GM12878 (cell line): ENCODE measurements at regions not wholly inside any gene's neighbourhood (a gene's known extent, or its start where the extent isn't known, plus 50 kb on each side); places are given as distances from the start of the nearest gene placed in this dataset.

Experiments
- BCLAF1 ChIP-seq: fragments of 450-650 bp; IDR thresholded peaks from 2 replicates; pipeline ENCODE4 v1.6.1; 2017; ENCODE audit warnings: antibody characterized with exemption, mild to moderate bottlenecking, moderate library complexity
- JUNB ChIP-seq: IDR thresholded peaks from 2 replicates; pipeline ENCODE4 v1.6.1; 2016; ENCODE audit warnings: antibody characterized with exemption, mild to moderate bottlenecking
- JUND ChIP-seq: IDR thresholded peaks from 2 replicates; pipeline ENCODE4 v1.6.1; 2012; ENCODE audit warnings: low read depth, mild to moderate bottlenecking, low read length, improper control_type of control experiment, moderate library complexity
- MEF2B ChIP-seq: fragments of 450-650 bp; IDR thresholded peaks from 2 replicates; pipeline ENCODE4 v1.6.1; 2018; ENCODE audit warnings: mild to moderate bottlenecking, moderate library complexity; ENCODE audit not compliant: partially characterized antibody, poor library complexity, severe bottlenecking
- MLLT1 ChIP-seq: fragments of 450-650 bp; IDR thresholded peaks from 2 replicates; pipeline ENCODE4 v1.6.1; 2016; ENCODE audit warnings: mild to moderate bottlenecking
- NRF1 ChIP-seq: conservative IDR thresholded peaks from 2 replicates; pipeline ENCODE4 v1.6.1; 2011; ENCODE audit warnings: mild to moderate bottlenecking, low read depth, low read length, improper control_type of control experiment
- POLR2AphosphoS2 ChIP-seq: IDR thresholded peaks from 2 replicates; pipeline ENCODE4 v1.6.1; 2011; ENCODE audit warnings: low read depth, mild to moderate bottlenecking, low read length, improper control_type of control experiment, moderate library complexity
- SIX5 ChIP-seq: IDR thresholded peaks from 2 replicates; pipeline ENCODE4 v1.6.1; 2011; ENCODE audit warnings: mild to moderate bottlenecking, low read depth, low read length, moderate library complexity; ENCODE audit not compliant: severe bottlenecking
- SMAD5 ChIP-seq: IDR thresholded peaks from 2 replicates; pipeline ENCODE4 v1.6.1; 2016; ENCODE audit warnings: antibody characterized with exemption, low read depth
- SRF ChIP-seq, 2 experiments: IDR thresholded peaks; 2 replicates each; pipeline ENCODE4 v1.6.1; 2011; ENCODE audit warnings: low read depth in 2 of 2, low read length in 2 of 2, mild to moderate bottlenecking in 1 of 2, moderate library complexity in 1 of 2
- TCF12 ChIP-seq: IDR thresholded peaks from 2 replicates; pipeline ENCODE4 v1.6.1; 2011; ENCODE audit warnings: low read depth, mild to moderate bottlenecking, low read length
- ZBED1 ChIP-seq: IDR thresholded peaks from 2 replicates; pipeline ENCODE4 v1.6.1; 2016; ENCODE audit warnings: borderline replicate concordance
- ZNF207 ChIP-seq: fragments of 450-650 bp; IDR thresholded peaks from 2 replicates; pipeline ENCODE4 v1.6.1; 2014; ENCODE audit warnings: antibody characterized with exemption, mild to moderate bottlenecking, borderline replicate concordance

GRCh38 chr17:77070888-77071279 lies 69.9 kb upstream of the SEC14L1 start (continued):
- TF ChIP-seq BCLAF1 (no peak), SIX5 (no peak), JUNB (no peak), POLR2AphosphoS2 (no peak), SMAD5 (no peak), MLLT1 (no peak), JUND (no peak), ZBED1 (no peak), NRF1 (no peak), ZNF207 (no peak), SRF (IDR thresholded peaks at IDR 0.05; ENCODE audit: low read depth in 2 of 2, low read length in 2 of 2) (no peak), MEF2B (no peak), TCF12 (no peak)
